HuH-7 (cell line): ENCODE measurements at regions not wholly inside any gene's neighbourhood (a gene's known extent, or its start where the extent isn't known, plus 50 kb on each side); places are given as distances from the start of the nearest gene placed in this dataset.
"Not testable (repeated sequence)": the region's sequence is repeated elsewhere in the genome, so short reads cannot be mapped to it uniquely, and the experiment has no call there.

Experiments
- DNase-seq: peaks from one replicate; pipeline ENCODE4 v3.0.0; 2011; ENCODE audit warnings: low spot score

DNA sequence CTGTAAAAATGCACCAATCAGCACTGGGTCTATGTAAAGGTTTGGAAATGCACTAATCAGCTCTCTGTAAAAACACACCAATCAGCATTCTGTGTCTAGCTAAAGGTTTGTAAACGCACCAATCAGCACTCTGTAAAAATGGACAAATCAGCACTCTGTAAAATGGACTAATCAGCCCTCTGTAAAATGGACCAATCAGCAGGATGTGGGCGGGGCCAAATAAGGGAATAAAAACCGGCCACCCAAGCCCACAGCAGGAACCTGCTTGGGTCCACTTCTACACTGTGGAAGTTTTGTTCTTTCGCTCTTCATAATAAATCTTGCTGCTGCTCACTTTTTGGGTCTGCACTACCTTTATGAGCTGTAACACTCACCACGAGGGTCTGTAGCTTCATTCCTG is 101.0 kb downstream of the SMC2 start:
- not testable (repeated sequence) for DNase-seq

DNA sequence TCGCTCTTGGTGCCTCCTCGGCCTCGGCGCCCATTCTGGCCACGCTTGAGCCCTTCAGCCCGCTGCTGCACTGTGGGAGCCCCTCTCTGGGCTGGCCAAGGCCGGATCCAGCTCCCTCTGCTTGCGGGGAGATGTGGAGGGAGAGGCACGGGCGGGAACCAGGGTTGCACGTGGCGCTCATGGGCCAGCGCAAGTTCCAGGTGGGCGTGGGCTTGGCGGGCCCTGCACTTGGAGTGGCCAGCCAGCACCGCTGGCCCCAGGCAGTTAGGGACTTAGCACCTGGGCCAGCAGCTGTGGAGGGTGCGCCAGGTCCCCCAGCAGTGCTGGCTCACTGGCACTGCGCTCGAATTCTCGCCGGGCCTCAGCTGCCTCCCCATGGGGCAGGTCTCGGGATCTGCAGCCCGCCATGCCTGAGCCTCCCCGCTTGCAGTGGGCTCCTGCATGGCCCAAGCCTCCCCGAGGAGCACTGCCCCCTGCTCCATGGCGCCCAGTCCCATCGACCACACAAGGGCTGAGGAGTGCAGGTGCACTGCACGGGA is 106.4 kb downstream of the SMC2 start:
- no peak for DNase-seq

GRCh38 chr9:104206766-104207165 is 112.7 kb downstream of the SMC2 start:
- no peak for DNase-seq

- DNase-seq = no peak
Observed at GRCh38 chr9:104209387-104209786, 115.3 kb downstream of the SMC2 start.

DNA sequence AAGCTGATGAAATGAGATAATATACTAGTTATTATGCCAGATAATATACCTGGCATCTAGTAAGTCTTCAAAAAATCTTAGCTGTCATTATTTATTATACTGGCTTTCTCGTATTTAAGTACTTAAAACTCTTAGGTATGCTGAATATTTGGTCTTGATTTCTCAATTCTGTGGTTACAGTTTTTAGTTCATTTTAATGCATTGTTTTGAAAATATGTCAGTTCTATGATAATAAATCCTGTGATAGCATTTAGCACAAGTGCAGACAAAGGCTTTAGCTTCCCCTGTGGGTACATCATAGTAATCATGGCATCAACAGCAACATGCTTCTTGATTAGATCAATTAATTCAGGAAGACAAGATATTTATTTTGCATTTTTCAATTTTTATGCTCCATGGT is 133.0 kb downstream of the SMC2 start:
- no peak for DNase-seq

- no peak for DNase-seq
Observed at GRCh38 chr9:104232781-104233341, 138.8 kb downstream of the SMC2 start.

- DNase-seq = no peak
Observed at GRCh38 chr9:104233366-104233765, 139.3 kb downstream of the SMC2 start.

DNA sequence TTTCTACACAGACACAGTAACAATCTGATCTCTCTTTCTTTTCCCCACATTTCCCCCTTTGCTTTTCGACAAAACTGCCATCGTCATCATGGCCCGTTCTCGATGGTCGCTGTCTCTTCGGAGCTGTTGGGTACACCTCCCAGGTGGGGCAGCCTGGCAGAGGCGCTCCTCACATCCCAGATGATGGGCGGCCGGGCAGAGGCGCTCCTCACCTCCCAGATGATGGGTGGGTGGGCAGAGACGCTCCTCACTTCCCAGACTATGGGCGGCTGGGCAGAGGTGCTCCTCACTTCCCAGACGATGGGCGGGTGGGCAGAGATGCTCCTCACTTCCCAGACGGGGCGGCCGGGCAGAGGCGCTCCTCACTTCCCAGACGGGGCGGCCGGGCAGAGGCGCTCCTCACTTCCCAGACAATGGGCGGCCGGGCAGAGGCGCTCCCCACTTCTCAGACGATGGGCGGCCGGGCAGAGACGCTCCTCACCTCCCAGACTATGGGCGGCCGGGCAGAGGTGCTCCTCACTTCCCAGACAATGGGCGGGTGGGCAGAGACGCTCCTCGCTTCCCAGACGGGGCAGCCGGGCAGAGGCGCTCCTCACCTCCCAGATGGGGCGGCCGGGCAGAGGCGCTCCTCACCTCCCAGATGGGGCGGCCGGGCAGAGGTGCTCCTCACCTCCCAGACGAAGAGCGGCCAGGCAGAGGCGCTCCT is 140.7 kb downstream of the SMC2 start:
- not testable (repeated sequence) for DNase-seq

DNA sequence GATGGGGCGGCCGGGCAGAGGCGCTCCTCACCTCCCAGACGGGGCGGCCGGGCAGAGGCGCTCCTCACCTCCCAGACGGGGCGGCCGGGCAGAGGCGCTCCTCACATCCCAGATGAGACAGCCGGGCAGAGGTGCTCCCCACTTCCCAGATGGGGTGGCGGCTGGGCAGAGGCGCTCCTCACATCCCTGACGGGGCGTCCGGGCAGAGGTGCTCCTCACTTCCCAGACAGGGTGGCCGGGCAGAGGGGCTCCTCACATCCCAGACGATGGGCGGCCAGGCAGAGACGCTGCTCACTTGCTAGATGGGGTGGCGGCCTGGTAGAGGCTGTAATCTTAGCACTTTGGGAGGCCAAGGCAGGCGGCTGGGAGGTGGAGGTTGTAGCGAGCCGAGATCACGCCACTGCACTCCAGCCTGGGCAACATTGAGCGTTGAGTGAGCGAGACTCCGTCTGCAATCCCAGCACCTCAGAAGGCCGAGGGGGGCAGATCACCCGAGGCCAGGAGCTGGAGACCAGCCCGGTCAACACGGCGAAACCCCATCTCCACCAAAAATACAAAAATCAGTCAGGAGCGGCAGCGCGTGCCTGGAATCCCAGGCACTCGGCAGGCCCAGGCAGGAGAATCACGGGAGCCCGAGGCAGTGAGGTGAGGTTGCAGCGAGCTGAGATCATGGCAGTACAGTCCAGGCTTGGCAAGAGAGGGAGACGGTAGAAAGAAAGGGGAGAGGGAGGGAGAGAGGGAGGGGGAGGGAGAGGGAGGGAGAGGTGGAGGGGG is 141.4 kb downstream of the SMC2 start:
- DNase-seq = not testable (repeated sequence)

DNA sequence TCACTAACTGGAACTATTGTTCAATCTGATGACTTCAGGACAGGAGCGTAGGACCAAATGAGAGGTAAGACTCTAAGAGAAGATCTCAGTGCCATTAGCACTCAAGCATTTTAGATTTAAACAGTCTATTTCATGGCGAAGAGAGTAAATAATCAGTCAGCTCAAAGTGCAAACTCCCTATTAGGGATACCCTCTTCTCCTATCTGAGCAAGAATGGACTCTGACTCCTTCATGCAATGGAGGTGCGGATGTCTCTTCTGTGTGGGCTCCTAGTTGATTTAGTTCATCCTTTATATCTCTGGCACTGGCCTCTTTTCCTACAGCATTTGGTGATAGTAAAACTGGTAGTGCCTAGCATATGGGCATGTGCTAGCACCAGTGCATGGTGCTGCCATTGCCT is 144.6 kb downstream of the SMC2 start:
- DNase-seq = no peak

DNA sequence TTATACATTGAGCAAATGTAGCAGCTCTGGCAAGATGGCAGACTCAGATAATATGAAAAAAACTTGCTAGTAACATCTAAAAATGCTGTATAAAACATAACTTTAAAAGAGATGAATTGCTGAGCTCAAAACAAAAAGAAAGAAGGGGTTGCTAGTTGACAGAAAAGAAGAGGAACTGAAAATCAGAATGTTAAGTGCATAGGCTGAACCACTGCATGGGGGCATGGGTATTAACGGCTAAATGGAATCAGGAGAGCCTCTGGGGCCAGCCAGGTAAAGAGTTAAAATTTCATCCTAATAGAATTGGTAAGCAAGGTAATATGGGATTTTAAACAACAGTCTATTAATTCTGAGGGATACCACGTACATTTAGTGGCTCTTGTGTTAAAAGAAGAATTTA is 146.8 kb downstream of the SMC2 start:
- no peak for DNase-seq

DNA sequence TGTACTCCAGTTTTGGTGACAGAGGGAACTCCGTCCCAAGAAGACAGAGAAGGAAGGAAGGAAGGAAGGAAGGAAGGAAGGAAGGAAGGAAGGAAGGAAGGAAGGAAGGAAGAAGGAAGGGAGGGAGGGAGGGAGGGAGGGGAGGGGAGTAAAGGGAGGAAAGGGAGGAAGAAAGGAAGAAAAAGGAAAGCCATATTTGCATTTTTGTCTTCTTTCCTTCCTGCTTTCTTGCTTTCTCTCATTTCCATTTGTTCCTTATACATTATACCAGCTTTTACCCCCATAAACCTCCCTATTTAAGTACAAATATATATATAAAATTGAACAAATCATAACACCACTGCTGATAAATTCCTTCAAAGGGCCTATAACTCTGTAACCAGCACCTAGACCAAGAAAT is 151.8 kb downstream of the SMC2 start:
- no peak for DNase-seq

GRCh38 chr9:104247899-104248460 is 153.9 kb downstream of the SMC2 start:
- DNase-seq = no peak

- no peak for DNase-seq
Observed at GRCh38 chr9:104256031-104256695, 162.1 kb downstream of the SMC2 start.

DNA sequence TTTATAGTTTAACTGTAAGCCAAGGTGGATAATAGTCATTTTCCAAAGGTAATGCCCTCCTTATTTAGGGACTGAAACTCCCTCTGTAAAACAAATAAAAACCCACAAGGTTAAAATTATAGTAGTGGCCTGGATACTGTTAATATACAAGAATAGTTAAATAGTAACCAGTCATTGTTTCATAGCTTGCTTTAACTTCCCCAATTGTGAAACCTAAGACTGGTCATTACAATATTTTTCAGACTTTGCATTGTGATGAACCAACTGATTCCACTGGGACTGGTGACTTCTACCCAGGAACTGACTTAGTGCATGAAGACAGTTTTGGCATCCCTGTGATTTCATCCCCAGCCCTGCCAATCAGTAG is 162.6 kb downstream of the SMC2 start:
- DNase-seq = no peak

GRCh38 chr9:104258296-104259011 is 164.3 kb downstream of the SMC2 start:
- DNase-seq = no peak

DNA sequence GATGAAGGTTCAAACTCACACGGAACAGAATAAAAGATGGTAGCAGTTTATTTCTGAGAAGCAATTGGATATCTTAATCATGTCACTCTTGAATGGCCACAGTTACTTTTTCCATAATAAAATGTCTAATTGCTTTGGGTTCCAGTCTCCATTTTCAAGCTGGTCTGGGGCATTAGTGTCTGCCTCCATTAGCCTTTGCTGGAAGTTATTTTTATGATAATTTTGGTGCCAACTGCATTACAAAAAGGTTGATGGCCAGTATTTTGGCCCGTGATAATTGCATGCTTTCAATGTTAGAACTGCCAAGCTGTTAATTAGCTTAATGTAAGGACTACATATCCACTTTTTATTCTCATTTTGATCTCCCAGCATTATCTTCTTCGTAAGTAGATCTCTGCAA is 165.9 kb downstream of the SMC2 start:
- DNase-seq = no peak

GRCh38 chr9:104263942-104264341 is 169.8 kb downstream of the SMC2 start:
- no peak for DNase-seq

DNA sequence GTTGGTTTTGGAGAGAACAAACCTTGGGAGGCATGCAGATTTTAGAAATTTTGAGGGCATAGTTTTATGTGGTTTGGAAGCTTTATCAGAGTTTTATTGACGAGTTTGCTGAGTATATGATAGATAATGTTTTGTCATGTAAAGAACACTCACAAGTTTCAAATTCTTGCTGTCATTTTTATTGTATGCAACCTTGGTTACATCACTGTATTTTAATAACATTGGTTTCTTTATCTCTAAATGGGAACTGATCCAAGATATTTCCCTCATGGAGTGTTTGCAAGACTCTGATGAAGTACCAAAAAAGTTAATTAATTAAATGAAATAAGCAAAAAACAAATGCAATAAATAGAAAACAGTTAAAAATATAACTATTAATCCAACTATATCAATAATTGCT is 170.3 kb downstream of the SMC2 start:
- no peak for DNase-seq

- no peak for DNase-seq
Observed at GRCh38 chr9:104269374-104269773, 175.3 kb downstream of the SMC2 start.
